ENCODE measurements at regions not wholly inside any gene's neighbourhood (a gene's known extent, or its start where the extent isn't known, plus 50 kb on each side); places are given as distances from the start of the nearest gene placed in this dataset.

DNA sequence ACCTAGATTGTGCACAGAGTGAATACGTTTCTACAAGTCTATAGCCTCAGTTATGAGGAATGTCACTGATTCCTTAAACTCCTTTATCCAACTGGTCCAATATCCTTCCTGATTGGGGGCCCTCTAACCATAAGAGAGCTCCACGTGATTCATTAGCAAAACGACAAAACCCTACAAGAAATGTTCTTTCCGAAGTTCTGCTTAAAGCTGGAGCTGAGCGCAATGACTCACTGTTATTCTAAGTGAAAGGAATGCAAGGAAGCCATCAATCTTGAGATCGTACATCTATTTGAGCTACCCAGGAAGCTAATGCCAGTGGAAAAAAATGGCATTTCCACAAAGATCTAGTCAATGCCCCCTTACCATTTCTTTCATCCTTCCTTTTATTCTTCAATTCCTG lies 354.9 kb upstream of the CDH20 start:
- TF ChIP-seq CTCF (IDR thresholded peaks at IDR 0.05) (no peak), POLR2A (IDR thresholded peaks at IDR 0.05) (no peak)

Measured in body of pancreas (tissue), 4 donors.